ENCODE measurements at regions not wholly inside any gene's neighbourhood (a gene's known extent, or its start where the extent isn't known, plus 50 kb on each side); places are given as distances from the start of the nearest gene placed in this dataset.

DNA sequence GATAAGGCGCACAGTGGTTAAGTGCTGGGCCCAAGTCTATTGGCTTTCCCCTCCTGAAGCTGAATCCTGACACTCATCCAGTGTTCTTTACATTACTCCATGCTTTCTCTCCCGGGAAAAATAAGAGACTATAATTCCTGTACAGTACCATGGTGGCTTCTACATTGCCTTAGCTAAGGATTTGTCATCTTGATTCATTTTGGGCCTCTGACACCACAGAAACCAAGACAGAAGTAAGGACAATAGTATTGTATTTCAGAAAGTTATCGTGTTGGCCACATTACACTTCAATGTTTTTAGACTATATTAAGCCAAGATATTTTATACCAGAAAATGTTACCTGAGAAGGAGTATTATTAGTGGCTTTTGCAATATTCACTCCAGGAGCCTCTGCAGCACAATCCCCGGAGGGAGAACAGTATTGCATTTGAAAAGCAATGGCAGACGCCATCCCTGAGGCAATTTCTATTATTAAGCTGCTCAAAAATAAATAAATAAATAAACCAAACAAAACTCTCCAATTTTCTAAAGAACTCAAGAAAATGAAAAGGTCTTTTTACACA is 267.9 kb downstream of the ENC1 start:
- TF ChIP-seq, protein P1, sequence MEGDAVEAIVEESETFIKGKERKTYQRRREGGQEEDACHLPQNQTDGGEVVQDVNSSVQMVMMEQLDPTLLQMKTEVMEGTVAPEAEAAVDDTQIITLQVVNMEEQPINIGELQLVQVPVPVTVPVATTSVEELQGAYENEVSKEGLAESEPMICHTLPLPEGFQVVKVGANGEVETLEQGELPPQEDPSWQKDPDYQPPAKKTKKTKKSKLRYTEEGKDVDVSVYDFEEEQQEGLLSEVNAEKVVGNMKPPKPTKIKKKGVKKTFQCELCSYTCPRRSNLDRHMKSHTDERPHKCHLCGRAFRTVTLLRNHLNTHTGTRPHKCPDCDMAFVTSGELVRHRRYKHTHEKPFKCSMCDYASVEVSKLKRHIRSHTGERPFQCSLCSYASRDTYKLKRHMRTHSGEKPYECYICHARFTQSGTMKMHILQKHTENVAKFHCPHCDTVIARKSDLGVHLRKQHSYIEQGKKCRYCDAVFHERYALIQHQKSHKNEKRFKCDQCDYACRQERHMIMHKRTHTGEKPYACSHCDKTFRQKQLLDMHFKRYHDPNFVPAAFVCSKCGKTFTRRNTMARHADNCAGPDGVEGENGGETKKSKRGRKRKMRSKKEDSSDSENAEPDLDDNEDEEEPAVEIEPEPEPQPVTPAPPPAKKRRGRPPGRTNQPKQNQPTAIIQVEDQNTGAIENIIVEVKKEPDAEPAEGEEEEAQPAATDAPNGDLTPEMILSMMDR (IDR thresholded peaks at IDR 0.05): no peak
- no peak for TF ChIP-seq POLR2A (IDR thresholded peaks at IDR 0.05)

Data from testis (tissue), 2 donors.